ENCODE measurements at regions not wholly inside any gene's neighbourhood (a gene's known extent, or its start where the extent isn't known, plus 50 kb on each side); places are given as distances from the start of the nearest gene placed in this dataset.
"Not testable (repeated sequence)": the region's sequence is repeated elsewhere in the genome, so short reads cannot be mapped to it uniquely, and the experiment has no call there.

- DNase-seq = no peak
Observed at GRCh38 chr16:13634253-13634652, 285.7 kb upstream of the ERCC4 start.

- no peak for DNase-seq
Observed at GRCh38 chr16:13634959-13635358, 285.0 kb upstream of the ERCC4 start.

- DNase-seq = no peak
Observed at GRCh38 chr16:13638218-13638617, 281.7 kb upstream of the ERCC4 start.

GRCh38 chr16:13643412-13643811 lies 276.5 kb upstream of the ERCC4 start:
- DNase-seq = no peak

- no peak for DNase-seq
Observed at GRCh38 chr16:13645601-13646245, 274.2 kb upstream of the ERCC4 start.

- DNase-seq = no peak
Observed at GRCh38 chr16:13660807-13661206, 259.1 kb upstream of the ERCC4 start.

- DNase-seq = no peak
Observed at GRCh38 chr16:13665876-13666275, 254.1 kb upstream of the ERCC4 start.

- DNase-seq = no peak
Observed at GRCh38 chr16:13672196-13672595, 247.8 kb upstream of the ERCC4 start.

GRCh38 chr16:13680021-13680889 lies 239.7 kb upstream of the ERCC4 start:
- DNase-seq = no peak

- DNase-seq = no peak
Observed at GRCh38 chr16:13684819-13685563, 235.0 kb upstream of the ERCC4 start.

GRCh38 chr16:13696017-13696416 lies 223.9 kb upstream of the ERCC4 start:
- no peak for DNase-seq

- DNase-seq = no peak
Observed at GRCh38 chr16:13697013-13697412, 222.9 kb upstream of the ERCC4 start.

GRCh38 chr16:13697568-13697967 lies 222.4 kb upstream of the ERCC4 start:
- DNase-seq = no peak

- no peak for DNase-seq
Observed at GRCh38 chr16:13702614-13703013, 217.3 kb upstream of the ERCC4 start.

GRCh38 chr16:13708347-13709120 lies 211.4 kb upstream of the ERCC4 start:
- no peak for DNase-seq

- DNase-seq = no peak
Observed at GRCh38 chr16:13718748-13719147, 201.2 kb upstream of the ERCC4 start.

GRCh38 chr16:13727943-13728342 lies 192.0 kb upstream of the ERCC4 start:
- no peak for DNase-seq

GRCh38 chr16:13733561-13733960 lies 186.4 kb upstream of the ERCC4 start:
- no peak for DNase-seq

GRCh38 chr16:13739621-13740373 lies 180.2 kb upstream of the ERCC4 start:
- DNase-seq = not testable (repeated sequence)

- DNase-seq = no peak
Observed at GRCh38 chr16:13742928-13743327, 177.0 kb upstream of the ERCC4 start.

- DNase-seq = no peak
Observed at GRCh38 chr16:13743571-13743970, 176.4 kb upstream of the ERCC4 start.
